Stimulated activated CD4-positive, alpha-beta T cell treated with anti-CD3 and anti-CD28 coated beads, Interleukin-1b, Interleukin-23, amount 100 ng/mL, for 48 hours (primary cell): ENCODE measurements at regions not wholly inside any gene's neighbourhood (a gene's known extent, or its start where the extent isn't known, plus 50 kb on each side); places are given as distances from the start of the nearest gene placed in this dataset.

Experiments used
- DNase-seq: peaks from one replicate; pipeline ENCODE4 v3.0.0-alpha.2; 2020

- no peak for DNase-seq
Observed at GRCh38 chr12:124227951-124228711, 66.8 kb upstream of the RFLNA start.

DNA sequence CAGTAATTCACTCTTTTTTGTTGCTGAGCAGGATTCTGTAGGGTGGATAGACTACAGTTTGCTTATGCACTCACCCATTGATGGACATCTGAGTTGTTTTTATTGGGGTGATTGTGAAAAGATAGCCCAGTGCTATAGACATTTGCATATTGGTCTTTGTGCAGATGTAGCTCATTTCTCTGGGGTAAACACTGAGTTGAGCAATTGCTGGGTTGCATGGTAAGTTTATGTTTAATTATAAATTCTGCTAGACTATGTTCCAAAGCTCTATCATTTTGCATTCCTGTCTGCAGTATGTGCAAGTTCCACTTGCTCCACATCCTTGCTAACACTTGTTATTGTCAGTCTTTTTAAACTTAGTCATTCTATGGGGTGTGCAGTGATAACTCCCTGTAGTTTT lies 65.4 kb upstream of the RFLNA start:
- DNase-seq: no peak

DNA sequence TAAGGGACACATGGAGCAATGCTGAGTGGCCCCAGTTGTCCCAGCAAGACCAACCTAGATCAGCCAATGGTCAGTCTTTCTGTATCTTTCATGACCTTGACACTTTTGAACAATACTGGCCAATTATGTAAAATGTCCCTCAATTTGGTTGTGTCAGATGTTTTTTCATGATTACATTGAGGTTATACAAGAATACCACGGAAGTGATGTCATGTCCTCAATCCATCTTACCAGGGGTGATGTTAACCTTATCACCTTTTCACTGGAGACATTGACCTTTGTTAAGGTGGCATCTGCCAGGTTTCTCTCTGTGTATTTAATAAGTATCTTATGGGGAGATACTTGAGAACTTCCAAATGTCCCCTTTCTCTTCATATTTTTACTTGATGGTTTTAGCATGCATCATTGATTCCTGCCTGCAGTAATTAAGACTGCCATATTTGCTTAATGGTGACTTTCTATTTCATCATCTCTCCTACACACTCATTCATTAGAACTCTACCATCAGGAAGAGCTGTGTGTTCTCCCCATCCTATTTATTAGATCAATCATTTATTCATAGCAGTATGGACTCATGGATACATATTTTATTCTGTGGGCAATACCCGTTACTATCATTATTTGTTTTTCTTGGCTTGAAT lies 64.7 kb upstream of the RFLNA start:
- DNase-seq: no peak

DNA sequence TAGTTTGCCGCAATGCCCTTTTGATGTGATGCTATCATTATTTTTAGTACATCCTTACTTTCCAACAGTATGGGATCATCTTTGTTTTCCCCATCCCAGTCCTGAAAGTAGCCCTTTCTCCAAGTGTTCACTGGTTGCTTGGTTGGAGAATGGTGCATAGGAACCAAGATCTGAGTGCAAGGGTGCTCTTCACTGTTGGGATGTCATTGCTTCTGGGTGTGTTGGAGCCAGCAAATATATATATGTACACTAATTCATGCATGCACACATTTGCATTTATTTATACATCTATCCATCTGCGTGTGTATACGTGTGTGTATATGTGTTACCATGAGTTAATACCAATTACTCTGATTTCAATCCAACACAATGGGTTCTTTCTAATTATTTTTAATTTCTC lies 64.1 kb upstream of the RFLNA start:
- no peak for DNase-seq

DNA sequence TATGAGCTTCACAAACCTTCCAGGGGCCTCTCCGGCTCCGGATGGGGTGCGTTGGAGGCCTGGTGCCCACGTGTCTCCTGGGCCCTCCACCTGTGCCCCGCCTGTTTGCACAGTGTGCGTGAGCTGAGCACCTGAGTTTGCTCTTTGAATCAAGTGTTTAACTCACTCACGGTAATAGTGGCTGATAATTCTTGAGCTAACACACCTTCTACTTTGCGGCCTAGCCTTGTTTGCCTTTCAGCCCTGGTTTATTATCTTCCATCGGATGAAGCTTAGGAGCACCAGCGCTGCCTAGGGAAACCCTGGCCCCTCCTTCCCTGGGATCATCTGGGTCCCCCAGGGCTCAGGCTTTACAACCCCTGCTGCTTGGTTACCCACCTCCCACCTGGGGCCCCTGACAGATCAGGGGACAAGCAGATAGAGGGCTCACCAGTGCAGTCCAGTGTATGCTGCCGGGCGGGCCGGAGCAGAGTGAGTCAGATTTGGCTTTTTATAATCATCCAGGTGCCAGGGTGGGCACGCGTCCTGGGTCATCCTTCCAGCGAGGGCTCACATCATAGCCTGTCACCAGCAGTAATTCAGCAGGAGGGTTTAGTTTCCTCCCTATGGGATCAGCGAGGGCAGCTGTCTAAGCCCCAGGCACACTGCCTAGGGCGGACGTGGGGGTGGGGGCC lies 62.8 kb upstream of the RFLNA start:
- no peak for DNase-seq

DNA sequence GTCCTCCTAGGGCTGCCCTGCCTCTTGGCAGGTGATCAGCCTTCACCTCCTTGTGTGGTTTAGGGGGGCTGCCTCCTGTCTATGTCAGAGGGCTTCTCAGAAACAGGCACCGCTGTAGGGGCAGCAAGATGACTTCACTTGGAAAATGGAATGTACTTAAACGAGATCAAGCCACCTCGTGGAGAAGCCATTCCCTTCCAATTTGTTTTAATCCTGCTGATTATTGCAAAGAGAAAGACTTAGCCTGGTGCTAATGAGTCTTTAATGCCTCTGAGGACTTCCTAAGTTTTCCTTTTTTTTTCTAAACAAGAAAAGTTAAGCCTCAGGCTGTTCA lies 62.3 kb upstream of the RFLNA start:
- DNase-seq: no peak

- no peak for DNase-seq
Observed at GRCh38 chr12:124233041-124233796, 61.7 kb upstream of the RFLNA start.

DNA sequence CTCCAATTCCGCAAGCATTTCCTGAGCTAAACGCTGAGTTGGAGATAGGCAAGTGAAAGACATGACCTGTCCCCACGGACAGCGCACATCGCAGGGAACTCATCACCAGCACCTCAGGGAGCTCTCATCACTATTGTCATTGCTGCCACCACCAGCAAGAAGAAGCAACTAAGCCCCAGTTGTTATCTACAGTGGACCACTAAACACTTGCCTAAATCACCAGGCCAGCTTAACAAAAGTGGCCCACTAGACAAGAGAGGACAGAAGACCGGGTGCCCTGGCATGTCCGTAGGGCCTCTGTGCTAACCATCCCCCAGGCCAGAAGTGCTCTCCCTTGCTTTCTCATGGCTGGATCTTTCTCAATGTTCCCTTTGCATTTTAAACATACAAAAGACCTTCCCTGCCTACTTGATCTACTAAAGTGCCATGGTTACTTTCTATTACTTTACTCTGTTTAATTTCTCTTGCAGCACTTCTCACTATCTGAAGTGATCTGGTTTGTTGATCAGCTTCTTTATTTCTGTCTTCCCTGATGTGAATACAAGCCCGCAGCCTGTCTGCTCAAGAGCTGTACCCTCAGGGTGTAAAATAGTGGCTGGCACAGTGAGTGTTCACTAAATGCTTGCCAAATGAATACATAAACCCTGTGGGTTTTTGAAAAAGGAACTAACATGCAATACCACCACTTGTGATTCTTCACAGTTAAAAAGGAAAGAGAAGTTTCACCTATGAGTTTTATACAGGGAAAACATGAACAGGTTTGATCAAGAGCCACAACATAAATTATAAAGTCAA lies 60.9 kb upstream of the RFLNA start:
- no peak for DNase-seq

DNA sequence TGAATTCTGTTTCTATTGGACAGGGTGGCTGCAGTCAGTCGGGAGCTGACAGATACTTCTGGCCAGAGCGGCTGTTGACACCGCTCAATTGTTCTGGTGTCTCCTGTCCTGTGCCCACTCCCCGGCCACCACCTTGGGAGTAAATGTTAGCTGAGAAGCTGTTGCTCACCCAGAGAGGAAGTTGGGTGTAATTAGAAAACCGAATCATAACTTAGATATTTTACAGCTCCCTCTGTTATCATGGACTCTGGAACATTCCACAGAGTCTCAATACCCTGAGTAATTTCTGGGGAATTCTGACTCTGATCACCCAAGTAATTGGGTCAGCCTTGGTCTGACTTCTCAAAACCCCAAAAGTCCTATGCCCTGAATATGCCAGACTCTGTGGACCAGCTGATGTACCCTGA lies 58.3 kb upstream of the RFLNA start:
- DNase-seq: no peak

DNA sequence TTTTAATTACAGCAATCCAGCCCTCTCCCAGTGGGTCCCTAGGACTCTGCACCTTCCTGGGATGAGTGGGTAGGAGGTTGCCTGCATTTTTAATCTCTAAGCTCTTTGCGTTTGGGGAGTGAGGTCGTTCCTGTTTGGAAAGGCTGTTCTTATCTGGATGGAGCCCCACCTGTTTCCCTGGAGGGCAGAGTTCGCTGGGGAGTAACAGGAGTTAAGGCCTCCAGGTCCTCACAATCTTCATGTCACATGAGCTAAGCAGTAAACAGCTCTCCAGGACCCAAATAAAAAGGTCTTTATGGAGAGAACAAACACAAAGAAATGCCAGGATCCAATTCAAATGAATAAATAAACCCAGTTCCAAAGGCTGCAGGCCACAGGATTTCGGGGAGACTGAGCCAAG lies 56.0 kb upstream of the RFLNA start:
- no peak for DNase-seq

GRCh38 chr12:124240493-124240892 lies 54.4 kb upstream of the RFLNA start:
- DNase-seq: no peak

DNA sequence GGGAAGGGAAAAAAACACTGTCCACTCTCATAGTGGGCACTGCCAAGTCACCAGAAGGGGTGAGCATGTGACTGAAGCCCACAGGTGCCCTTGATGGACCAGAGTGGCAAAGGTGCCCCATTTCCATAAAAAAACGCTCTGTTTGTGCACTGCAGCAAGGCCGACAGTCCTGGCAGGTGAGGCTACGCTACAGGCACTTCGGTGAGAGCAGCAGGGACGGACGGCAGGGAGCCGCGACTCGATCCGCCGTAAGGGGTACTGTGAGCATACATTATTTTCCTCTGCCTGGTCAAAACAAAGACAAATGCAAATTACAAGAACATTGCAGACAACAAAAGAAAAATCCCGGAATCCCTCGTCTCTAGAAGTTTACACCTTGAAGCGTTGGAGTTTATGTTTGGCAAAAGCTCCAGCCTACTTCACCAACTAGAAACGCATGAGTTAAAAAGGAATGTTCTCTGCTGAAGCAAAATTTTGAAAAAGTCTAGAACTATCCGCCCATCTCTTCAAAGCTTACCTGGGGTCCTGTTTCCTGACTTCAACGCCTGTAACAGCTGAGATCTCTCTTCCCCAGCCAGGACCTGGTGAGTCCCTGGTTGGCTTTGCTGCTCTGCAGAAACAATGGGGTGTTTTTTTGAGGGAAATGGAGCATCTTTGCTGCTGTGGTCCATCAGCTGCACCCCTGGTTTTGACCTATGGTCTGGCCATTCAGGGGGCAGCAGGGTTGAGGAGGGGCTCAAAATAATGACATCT lies 52.9 kb upstream of the RFLNA start:
- no peak for DNase-seq

- no peak for DNase-seq
Observed at GRCh38 chr12:124242529-124243065, 52.3 kb upstream of the RFLNA start.

DNA sequence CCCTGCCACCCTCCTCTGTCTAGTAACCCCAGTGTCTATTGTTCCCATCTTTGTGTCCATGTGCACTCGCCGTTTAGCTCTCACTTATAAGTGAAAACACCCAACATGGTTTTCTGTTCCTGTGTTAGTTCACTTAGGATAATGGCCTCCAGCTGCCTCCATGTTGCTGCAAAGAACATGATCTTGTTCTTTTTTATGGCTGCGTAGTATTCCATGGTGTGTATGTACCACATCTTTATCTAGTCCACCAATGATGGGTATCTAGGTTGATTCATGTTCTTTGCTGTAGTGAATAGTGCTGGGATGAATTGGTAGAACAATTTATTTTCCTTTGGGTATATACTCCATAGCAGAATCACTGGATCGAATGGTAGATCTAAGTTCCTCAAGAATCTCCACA lies 51.0 kb upstream of the RFLNA start:
- no peak for DNase-seq
